ENCODE measurements at regions not wholly inside any gene's neighbourhood (a gene's known extent, or its start where the extent isn't known, plus 50 kb on each side); places are given as distances from the start of the nearest gene placed in this dataset.

DNA sequence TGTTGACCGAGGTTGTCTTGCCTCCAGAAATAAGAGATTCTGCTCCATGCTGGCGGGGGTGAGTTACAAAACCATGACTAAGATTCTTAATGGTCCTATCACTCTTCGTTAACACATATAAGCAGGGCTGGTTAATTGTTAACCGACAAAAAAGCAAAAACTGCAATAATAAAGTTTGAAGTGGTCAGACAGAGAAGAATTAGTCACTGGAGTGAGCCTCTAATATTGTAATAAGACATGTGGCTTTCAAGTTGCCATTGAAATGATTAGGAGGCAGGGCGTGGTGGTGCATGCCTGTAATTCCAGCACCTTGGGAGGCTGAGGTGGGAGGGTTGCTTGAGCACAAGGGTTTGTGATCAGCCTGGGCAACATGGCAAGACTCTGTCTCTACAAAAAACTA is 78.4 kb upstream of the NR2F2 start:
- Histone ChIP-seq H3K27ac (ENCODE audit: low read depth, low read length, poor library complexity, severe bottlenecking) (no peak overlapping the region), H3K4me3 (ENCODE audit: low read depth, low read length, poor library complexity, severe bottlenecking) (no peak overlapping the region), H3K27me3 (ENCODE audit: insufficient read depth, low read length) (no peaks in the 10 kb centered on the region), H3K36me3 (ENCODE audit: insufficient read depth, low read length) (no peaks in the 10 kb centered on the region), H3K4me2 (ENCODE audit: low read length) (no peak overlapping the region), H2AFZ (ENCODE audit: low read length) (no peak overlapping the region), H4K20me1 (ENCODE audit: insufficient read depth, low read length) (no peaks in the 10 kb centered on the region), H3K79me2 (ENCODE audit: insufficient read depth, low read length) (no peaks in the 10 kb centered on the region), H3K4me1 (ENCODE audit: insufficient read depth, low read length, severe bottlenecking) (no peaks in the 10 kb centered on the region), H3F3A (ENCODE audit: insufficient read depth, low read length) (no peaks in the 10 kb centered on the region), H3K9me3 (ENCODE audit: low read length) (no peaks in the 10 kb centered on the region), H3K9ac (ENCODE audit: low read length) (no peak overlapping the region), H3K9me2 (ENCODE audit: low read depth, low read length) (no peaks in the 10 kb centered on the region)
- no peak for TF ChIP-seq EZH2 (IDR thresholded peaks at IDR 0.05; ENCODE audit: borderline replicate concordance, low read length)

DNA sequence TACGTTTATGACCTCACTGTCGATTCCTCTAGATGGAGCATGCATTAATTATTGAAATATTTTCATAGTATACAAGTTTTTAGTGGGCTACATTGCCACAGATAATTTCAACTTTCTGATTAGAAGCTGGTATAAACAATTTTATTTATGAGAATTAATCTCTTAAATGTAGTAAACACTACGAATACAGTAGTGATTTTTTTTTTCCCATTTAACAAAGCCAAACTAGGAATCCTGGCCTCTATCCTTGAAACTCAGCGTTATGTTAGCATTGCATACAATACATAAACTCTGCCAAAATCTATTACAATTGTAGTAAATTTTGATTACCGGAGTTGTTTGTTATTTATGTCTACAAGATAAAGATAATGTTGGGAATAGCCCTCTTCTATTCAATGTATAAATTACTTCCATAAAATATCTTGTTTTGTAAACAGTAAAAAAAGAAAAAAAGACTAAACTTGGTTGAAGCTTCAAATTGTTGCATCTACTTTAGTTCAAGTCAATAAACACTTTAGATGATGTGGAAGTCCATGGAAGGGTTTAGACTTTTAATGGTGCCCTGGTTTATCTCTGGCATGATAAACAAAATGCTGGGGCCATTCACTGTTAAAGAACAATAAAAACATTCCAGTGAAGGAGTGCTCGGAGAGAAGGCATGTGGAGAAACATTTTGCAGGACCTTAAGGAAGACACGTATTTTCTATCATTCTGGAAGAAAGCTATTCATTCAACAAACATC is 77.3 kb upstream of the NR2F2 start:
- Histone ChIP-seq H3K9me2 (ENCODE audit: low read depth, low read length) (no peaks in the 10 kb centered on the region), H3K4me1 (ENCODE audit: insufficient read depth, low read length, severe bottlenecking) (no peaks in the 10 kb centered on the region), H3K9ac (ENCODE audit: low read length) (no peak overlapping the region), H3K27ac (ENCODE audit: low read depth, low read length, poor library complexity, severe bottlenecking) (no peak overlapping the region), H3F3A (ENCODE audit: insufficient read depth, low read length) (no peaks in the 10 kb centered on the region), H3K9me3 (ENCODE audit: low read length) (no peaks in the 10 kb centered on the region), H3K27me3 (ENCODE audit: insufficient read depth, low read length) (no peaks in the 10 kb centered on the region), H3K79me2 (ENCODE audit: insufficient read depth, low read length) (no peaks in the 10 kb centered on the region), H2AFZ (ENCODE audit: low read length) (no peak overlapping the region), H3K4me2 (ENCODE audit: low read length) (no peak overlapping the region), H4K20me1 (ENCODE audit: insufficient read depth, low read length) (no peaks in the 10 kb centered on the region), H3K36me3 (ENCODE audit: insufficient read depth, low read length) (no peaks in the 10 kb centered on the region), H3K4me3 (ENCODE audit: low read depth, low read length, poor library complexity, severe bottlenecking) (no peak overlapping the region)
- TF ChIP-seq, protein P1, sequence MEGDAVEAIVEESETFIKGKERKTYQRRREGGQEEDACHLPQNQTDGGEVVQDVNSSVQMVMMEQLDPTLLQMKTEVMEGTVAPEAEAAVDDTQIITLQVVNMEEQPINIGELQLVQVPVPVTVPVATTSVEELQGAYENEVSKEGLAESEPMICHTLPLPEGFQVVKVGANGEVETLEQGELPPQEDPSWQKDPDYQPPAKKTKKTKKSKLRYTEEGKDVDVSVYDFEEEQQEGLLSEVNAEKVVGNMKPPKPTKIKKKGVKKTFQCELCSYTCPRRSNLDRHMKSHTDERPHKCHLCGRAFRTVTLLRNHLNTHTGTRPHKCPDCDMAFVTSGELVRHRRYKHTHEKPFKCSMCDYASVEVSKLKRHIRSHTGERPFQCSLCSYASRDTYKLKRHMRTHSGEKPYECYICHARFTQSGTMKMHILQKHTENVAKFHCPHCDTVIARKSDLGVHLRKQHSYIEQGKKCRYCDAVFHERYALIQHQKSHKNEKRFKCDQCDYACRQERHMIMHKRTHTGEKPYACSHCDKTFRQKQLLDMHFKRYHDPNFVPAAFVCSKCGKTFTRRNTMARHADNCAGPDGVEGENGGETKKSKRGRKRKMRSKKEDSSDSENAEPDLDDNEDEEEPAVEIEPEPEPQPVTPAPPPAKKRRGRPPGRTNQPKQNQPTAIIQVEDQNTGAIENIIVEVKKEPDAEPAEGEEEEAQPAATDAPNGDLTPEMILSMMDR (IDR thresholded peaks at IDR 0.05; ENCODE audit: low read length): no peak

DNA sequence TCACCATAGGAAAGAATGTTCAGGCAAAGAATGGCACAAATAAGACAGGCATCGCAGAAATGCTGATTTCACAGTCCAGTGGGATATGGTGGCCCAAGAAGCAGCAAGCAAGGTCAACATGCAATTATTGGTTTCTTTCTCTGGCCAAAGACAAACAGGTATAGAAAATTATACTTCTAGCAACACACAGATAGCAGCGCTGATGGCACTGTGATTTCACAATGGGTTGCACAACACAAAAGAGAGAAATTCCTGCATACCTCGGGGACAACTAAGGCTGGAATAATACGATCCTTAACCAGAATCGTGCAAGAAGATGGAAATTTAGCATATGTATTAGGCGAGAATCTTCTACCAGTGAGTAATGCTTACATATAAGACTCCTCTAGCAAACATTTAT is 76.3 kb upstream of the NR2F2 start:
- no peaks in the 10 kb centered on the region for H3K36me3 ChIP-seq (ENCODE audit: insufficient read depth, low read length)
- H3K9ac ChIP-seq (ENCODE audit: low read length): no peak overlapping the region
- no peaks in the 10 kb centered on the region for H3F3A ChIP-seq (ENCODE audit: insufficient read depth, low read length)
- no peaks in the 10 kb centered on the region for H3K9me3 ChIP-seq (ENCODE audit: low read length)
- no peaks in the 10 kb centered on the region for H3K9me2 ChIP-seq (ENCODE audit: low read depth, low read length)
- no peaks in the 10 kb centered on the region for H4K20me1 ChIP-seq (ENCODE audit: insufficient read depth, low read length)
- TF ChIP-seq EZH2 (IDR thresholded peaks at IDR 0.05; ENCODE audit: borderline replicate concordance, low read length): no peak
- TF ChIP-seq, protein P1 (IDR thresholded peaks at IDR 0.05; ENCODE audit: low read length): no peak
- H3K27me3 ChIP-seq (ENCODE audit: insufficient read depth, low read length): no peaks in the 10 kb centered on the region
- no peak overlapping the region for H3K4me3 ChIP-seq (ENCODE audit: low read depth, low read length, poor library complexity, severe bottlenecking)
- no peak overlapping the region for H3K27ac ChIP-seq (ENCODE audit: low read depth, low read length, poor library complexity, severe bottlenecking)
- no peak overlapping the region for H2AFZ ChIP-seq (ENCODE audit: low read length)
- H3K79me2 ChIP-seq (ENCODE audit: insufficient read depth, low read length): no peaks in the 10 kb centered on the region
- H3K4me2 ChIP-seq (ENCODE audit: low read length): no peak overlapping the region
- H3K4me1 ChIP-seq (ENCODE audit: insufficient read depth, low read length, severe bottlenecking): no peaks in the 10 kb centered on the region

DNA sequence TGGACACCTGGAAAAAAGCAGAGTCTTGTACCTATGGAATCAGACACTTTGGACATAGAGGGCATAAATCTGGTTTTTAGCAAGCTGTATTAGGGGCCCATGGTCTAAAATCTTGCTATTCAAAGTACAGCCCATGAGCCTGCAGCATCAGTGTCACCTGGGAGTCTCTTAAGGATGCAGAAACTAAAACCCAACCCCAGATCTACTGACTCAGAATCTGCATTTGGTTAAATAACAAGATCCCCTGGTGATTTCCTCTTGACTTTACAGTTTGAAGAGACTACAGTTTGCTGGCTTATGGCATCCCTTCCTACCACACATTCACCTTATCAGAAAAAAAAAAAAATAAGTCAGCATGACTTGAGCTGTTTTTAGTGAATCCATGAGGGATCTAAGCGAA is 74.9 kb upstream of the NR2F2 start:
- no peak overlapping the region for H3K27ac ChIP-seq (ENCODE audit: low read depth, low read length, poor library complexity, severe bottlenecking)
- H3K9me3 ChIP-seq (ENCODE audit: low read length): no peaks in the 10 kb centered on the region
- no peaks in the 10 kb centered on the region for H3K36me3 ChIP-seq (ENCODE audit: insufficient read depth, low read length)
- no peaks in the 10 kb centered on the region for H3K27me3 ChIP-seq (ENCODE audit: insufficient read depth, low read length)
- H2AFZ ChIP-seq (ENCODE audit: low read length): no peak overlapping the region
- H4K20me1 ChIP-seq (ENCODE audit: insufficient read depth, low read length): no peaks in the 10 kb centered on the region
- TF ChIP-seq, protein P1 (IDR thresholded peaks at IDR 0.05; ENCODE audit: low read length): no peak
- no peak for TF ChIP-seq EZH2 (IDR thresholded peaks at IDR 0.05; ENCODE audit: borderline replicate concordance, low read length)
- no peaks in the 10 kb centered on the region for H3K4me1 ChIP-seq (ENCODE audit: insufficient read depth, low read length, severe bottlenecking)
- H3K4me2 ChIP-seq (ENCODE audit: low read length): no peak overlapping the region
- no peak overlapping the region for H3K4me3 ChIP-seq (ENCODE audit: low read depth, low read length, poor library complexity, severe bottlenecking)
- no peaks in the 10 kb centered on the region for H3K9me2 ChIP-seq (ENCODE audit: low read depth, low read length)
- H3K79me2 ChIP-seq (ENCODE audit: insufficient read depth, low read length): no peaks in the 10 kb centered on the region
- no peak overlapping the region for H3K9ac ChIP-seq (ENCODE audit: low read length)
- no peaks in the 10 kb centered on the region for H3F3A ChIP-seq (ENCODE audit: insufficient read depth, low read length)
